SW 1271 (cell line): ENCODE measurements at regions not wholly inside any gene's neighbourhood (a gene's known extent, or its start where the extent isn't known, plus 50 kb on each side); places are given as distances from the start of the nearest gene placed in this dataset.

Experiments used
- DNase-seq, 2 experiments: peaks; one replicate each; lab custom pipeline; 2025; lab: John Stamatoyannopoulos, UW

DNA sequence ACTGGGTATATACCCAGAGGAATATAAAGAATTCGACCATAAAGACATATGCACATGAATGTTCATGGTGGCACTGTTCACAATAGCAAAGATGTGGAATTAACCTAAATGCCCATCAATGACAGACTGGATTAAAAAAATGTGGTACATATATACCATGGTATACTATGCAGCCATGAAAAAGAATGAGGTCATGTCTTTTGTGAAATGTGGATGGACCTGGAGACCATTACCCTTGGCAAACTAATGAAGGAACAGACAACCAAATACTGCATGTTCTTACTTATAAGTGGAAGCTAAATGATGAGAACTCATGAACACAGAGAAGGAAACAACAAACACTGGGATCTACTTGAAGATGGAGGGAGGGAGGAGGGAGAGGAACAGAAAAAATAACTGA, 186.7 kb upstream of the SSTR4 start:
- DNase-seq = no peak

DNA sequence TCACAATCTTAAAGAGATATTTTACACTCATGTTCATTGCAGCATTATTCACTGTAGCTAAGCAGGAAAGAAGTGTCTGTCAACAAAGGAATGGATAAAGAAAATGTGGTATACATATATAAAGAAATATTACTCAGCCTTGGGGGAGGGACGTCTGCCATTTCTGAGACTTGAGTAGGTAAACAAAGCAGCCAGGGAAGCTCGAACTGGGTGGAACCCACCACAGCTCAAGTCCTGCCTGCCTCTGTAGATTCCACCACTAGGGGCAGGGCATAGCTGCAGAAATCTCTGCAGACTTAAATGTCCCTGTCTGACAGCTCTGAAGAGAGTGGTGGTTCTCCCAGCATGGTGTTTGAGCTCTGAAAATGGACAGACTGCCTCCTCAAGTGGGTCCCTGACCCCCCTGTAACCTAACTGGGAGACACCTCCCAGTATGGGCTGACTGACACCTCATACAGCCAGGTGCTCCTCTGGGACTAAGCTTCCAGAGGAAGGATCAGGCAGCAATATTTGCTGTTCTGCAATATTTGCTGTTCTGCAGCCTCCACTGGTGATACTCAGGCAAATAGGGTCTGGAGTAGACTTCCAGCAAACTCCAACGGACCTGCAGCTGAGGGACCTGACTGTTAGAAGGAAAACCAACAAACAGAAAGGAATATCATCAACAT, 183.3 kb upstream of the SSTR4 start:
- DNase-seq = peak in 1 of 2 experiments; percentile 43

DNA sequence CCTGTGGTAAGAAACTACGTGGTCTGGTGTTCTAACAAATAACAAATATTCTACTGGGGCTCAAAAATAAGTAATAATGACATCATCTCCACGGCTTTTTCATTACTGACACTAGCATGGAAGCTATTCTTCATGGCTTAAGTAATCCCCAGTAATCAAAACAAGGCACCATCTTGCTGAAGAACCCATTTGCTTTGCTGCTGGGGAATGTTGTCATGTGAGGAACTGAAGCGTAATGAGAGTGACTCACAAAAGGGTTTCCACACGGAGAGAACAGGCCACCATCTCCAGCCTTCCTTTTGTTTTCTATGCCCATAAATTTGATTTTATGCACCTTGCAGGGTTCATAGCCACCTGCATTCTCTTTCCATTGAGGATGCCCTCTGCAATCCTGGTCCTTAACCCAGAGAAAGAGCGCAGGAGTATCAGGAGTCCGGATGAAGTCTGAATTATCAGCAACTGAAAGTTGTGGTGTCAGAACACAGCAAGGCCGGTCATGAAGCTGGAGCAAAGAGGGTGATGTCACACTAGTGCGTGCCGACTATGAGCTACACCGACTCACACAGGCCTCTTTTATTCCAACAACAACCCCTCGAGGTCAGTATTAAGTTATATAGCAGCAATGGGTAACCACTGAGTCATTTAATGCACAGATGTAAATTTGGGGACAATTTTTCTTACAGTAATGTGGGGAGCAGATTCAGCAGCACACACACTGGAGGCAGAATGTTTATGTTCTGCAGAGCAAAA, 173.7 kb upstream of the SSTR4 start:
- no peak for DNase-seq

- peak in 1 of 2 experiments; percentile 29 for DNase-seq
These were observed 173.1 kb upstream of the SSTR4 start for GRCh38 chr20:22861990-22862389.

GRCh38 chr20:22862671-22863230, 172.4 kb upstream of the SSTR4 start:
- peak in 1 of 2 experiments; percentile 11 for DNase-seq

GRCh38 chr20:22863826-22864225, 171.3 kb upstream of the SSTR4 start:
- no peak for DNase-seq

- no peak for DNase-seq
These were observed 168.2 kb upstream of the SSTR4 start for GRCh38 chr20:22866812-22867341.

- DNase-seq = no peak
These were observed 156.9 kb upstream of the SSTR4 start for GRCh38 chr20:22878166-22878565.

- no peak for DNase-seq
These were observed 154.8 kb upstream of the SSTR4 start for GRCh38 chr20:22880277-22880676.

GRCh38 chr20:22887796-22888195, 147.3 kb upstream of the SSTR4 start:
- DNase-seq = no peak

DNA sequence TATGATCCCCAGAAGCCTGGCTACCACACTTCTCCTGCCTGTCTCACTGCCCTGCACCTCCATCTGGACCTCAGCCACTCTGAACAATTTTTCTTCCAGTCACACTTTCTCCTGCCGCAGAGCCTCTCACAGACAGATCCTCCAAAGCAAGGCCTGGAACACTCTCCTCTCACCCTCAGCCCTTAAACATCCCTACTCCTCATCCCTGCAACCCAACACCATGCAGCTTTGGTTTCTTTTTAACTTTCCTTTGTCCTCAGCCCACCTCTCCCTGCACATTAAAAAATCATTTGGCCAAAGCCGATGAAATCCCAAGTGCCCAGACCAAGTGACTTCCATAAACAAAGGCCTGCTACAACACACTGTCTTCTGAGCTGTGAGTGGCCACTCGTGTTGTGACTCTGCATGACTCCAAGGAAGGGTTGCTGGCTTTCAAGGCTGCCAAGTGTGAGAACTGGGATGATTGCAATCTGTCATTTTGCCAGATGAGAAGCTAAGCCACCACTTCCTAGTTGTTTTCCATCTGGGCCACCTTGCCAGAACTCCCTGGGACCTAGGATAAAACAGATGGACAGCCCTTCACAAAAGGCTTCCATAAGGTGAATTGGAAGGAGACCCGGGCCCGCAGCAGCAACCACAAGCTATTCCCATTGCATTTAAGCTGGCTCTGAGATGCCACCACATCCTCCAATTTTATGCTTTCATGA, 144.4 kb upstream of the SSTR4 start:
- no peak for DNase-seq

DNA sequence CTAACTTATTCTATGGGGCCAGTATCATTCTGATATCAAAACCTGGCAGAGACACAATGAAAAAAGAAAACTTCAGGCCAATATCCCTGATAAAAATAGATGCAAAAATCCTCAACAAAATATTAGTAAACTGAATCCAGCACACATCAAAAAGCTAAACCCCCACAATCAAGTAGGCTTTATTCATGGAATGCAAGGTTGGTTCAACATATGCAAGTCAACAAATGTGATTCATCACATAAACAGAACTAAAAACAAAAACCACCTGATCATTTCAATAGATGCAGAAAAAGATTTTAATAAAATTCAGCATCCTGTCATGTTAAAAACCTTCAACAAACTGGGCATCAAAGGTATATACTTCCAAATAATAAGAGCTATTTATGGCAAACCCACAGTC, 133.9 kb upstream of the SSTR4 start:
- no peak for DNase-seq

DNA sequence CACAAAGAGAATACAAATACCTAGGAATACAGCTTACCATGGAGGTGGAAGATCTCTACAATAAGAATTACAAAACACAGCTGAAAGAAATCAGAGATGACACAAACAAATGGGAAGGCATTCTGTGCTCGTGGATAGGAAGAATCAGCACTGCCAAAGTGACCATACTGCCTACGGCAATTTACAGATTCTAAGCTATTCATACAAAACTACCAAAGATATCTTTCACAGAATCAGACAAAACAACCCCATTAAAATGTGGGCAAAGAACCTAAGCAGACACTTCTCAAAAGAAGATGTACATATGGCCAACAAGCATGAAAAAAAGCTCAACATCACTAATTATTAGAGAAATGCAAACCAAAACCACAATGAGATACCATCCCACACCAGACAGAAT, 133.2 kb upstream of the SSTR4 start:
- no peak for DNase-seq

DNA sequence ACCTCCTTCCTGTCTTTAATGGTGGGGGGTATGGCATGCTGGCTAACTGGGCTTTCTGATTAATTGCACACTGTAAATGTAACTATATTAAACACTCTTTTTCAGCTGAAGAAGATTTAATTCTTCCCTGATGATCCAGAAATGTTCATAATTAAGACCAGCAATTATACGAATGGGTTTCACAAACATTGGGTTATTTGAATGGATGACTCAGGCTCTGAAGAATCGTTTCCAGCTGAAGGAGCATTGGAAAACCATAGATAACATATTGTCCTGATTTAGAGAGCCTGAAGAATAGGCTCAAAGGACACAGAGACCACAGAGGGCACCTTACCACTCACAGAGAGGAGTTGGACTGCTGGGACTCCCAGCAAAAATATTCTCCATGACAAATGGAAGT, 130.7 kb upstream of the SSTR4 start:
- no peak for DNase-seq

- no peak for DNase-seq
These were observed 130.2 kb upstream of the SSTR4 start for GRCh38 chr20:22904905-22905304.

- DNase-seq = no peak
These were observed 129.5 kb upstream of the SSTR4 start for GRCh38 chr20:22905658-22906057.

GRCh38 chr20:22908437-22908836, 126.7 kb upstream of the SSTR4 start:
- no peak for DNase-seq

- DNase-seq = no peak
These were observed 126.2 kb upstream of the SSTR4 start for GRCh38 chr20:22908944-22909343.

- no peak for DNase-seq
These were observed 125.7 kb upstream of the SSTR4 start for GRCh38 chr20:22909436-22909835.

GRCh38 chr20:22910287-22910852, 124.7 kb upstream of the SSTR4 start:
- DNase-seq = no peak

DNA sequence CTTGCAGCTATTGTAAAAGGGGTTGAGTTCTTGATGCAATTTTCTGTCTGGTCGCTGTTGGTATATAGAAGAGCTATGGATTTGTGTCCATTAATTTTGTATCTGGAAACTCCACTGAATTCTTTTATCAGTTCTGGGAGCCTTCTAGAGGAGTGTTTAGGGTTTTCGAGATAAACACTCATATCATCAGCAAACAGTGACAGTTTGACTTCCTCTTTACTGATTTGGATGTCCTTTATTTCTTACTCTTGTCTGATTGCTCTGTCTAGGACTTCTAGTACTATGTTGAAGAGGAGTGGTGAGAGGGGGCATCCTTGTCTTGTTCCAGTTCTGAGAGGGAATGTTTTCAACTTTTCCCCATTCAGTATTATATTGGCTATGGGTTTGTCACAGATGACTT, 120.8 kb upstream of the SSTR4 start:
- DNase-seq = no peak

- DNase-seq = no peak
These were observed 119.6 kb upstream of the SSTR4 start for GRCh38 chr20:22915512-22915911.
